GM12891 (cell line): ENCODE measurements at regions not wholly inside any gene's neighbourhood (a gene's known extent, or its start where the extent isn't known, plus 50 kb on each side); places are given as distances from the start of the nearest gene placed in this dataset.

Experiments
- POLR2A ChIP-seq: IDR thresholded peaks from 2 replicates; pipeline ENCODE4 v1.6.1; 2011; ENCODE audit warnings: low read depth, low read length, control low read depth
- POLR2AphosphoS5 ChIP-seq: IDR thresholded peaks from 2 replicates; pipeline ENCODE4 v1.6.1; 2011; ENCODE audit warnings: low read depth, low read length, control low read depth
- SPI1 ChIP-seq: IDR thresholded peaks from 2 replicates; pipeline ENCODE4 v1.6.1; 2011; ENCODE audit warnings: low read depth, low read length, control low read depth
- TAF1 ChIP-seq: IDR thresholded peaks from 2 replicates; pipeline ENCODE4 v1.6.1; 2011; ENCODE audit warnings: low read depth, low read length, control low read depth

DNA sequence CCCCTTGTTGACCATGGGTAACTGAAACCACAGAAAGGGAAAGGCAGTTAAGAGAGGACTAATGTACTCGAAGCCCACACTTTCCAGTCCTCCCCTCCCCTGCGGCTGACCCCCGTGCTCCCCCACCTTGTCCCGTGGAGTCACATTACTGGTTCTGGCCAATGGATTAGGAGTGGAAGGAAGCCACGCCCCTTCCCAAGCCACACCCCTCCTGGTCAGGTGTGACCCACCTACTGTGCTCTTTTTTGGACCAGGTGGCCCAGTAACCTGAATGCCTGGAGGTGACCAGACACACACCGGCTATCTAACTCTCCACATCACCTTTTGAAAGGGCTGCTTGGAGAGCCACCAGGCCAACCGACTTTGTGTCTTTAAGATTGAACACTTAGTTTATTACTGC is 109.3 kb upstream of the MSX1 start:
- TF ChIP-seq POLR2AphosphoS5 = no peak
- TF ChIP-seq POLR2A = no peak
- TF ChIP-seq SPI1 = no peak
- TF ChIP-seq TAF1 = no peak
